HG03442 (cell line): ENCODE measurements at regions not wholly inside any gene's neighbourhood (a gene's known extent, or its start where the extent isn't known, plus 50 kb on each side); places are given as distances from the start of the nearest gene placed in this dataset.
"Not testable (repeated sequence)": the region's sequence is repeated elsewhere in the genome, so short reads cannot be mapped to it uniquely, and the experiment has no call there.

Experiments used
- ATAC-seq: cut with Tn5 transposase; IDR thresholded peaks from one replicate; pipeline ENCODE4 v1.9.1; 2021; ENCODE audit warnings: mild to moderate bottlenecking, moderate library complexity; ENCODE audit not compliant: unreplicated experiment

- no peak for ATAC-seq
Measured at GRCh38 chr7:133132906-133133305, 51.0 kb upstream of the CHCHD3 start.

- ATAC-seq, result no peak
Measured at GRCh38 chr7:133134810-133135209, 52.9 kb upstream of the CHCHD3 start.

- ATAC-seq, result no peak
Measured at GRCh38 chr7:133135451-133135850, 53.6 kb upstream of the CHCHD3 start.

DNA sequence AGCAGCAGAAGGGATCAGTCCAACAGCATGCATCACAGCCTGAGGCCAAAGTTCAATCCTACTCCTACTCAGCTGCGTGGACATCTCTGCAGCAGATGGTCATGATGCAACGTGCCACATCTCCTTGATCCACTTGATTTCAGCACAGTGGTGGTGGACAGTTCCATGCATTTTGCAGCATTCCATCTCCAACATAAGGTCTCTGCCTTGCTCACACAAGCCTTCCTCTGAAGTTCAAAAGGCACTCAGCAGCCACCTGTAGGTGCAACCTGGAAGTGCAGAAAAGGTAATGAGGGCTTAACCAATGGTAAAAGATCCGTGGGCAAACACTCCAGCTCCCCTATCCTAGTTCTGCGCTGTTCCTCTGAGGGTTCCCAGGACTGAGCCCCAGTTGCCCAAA lies 57.5 kb upstream of the CHCHD3 start:
- no peak for ATAC-seq

DNA sequence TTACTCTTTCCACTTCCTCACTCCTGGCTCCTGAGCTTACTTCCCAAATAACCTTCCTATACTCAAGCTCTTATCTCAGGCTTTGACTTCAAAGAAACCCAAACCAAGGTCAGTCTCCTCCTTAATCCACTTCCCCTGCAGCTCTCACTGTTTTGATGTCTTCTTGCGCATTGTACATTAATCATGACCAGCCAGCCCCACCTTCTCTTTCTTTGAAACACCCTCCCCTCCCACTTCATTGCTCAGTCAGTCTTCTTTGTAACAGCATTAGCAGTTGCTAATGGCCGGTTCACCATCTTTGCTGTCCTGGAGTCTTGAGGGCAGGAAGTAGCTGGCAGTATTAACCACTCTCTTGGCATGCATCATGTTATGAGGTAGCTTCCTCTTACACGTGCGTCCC lies 57.9 kb upstream of the CHCHD3 start:
- no peak for ATAC-seq

DNA sequence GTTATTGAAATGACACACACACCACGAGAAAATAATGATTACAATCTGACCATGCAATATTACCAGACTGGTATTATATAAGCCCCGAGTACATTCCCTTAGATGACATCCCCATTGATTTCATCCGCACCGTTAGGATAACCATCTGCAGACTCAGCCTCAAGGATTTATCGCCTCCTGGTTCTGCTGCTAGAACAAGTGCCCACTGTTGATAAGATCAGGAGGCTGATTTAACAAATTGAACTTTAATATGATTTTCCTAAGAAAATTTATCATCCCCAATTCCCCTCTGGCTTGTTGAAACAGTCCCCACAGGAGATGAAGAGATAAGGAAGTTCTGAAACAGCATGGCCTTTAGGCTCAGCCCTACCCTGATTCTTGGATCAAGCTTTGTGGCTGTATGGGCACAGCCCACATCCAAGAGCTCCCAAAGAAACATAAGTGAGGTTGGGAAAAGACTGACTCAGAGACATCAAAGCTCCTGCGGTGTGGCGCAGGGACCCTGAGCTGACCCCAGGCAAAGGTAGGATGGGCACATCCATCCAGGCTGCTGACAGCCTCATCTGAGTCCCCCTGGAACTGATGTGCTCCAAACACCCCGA lies 59.2 kb upstream of the CHCHD3 start:
- no peak for ATAC-seq

GRCh38 chr7:133150760-133151159 lies 68.9 kb upstream of the CHCHD3 start:
- no peak for ATAC-seq

DNA sequence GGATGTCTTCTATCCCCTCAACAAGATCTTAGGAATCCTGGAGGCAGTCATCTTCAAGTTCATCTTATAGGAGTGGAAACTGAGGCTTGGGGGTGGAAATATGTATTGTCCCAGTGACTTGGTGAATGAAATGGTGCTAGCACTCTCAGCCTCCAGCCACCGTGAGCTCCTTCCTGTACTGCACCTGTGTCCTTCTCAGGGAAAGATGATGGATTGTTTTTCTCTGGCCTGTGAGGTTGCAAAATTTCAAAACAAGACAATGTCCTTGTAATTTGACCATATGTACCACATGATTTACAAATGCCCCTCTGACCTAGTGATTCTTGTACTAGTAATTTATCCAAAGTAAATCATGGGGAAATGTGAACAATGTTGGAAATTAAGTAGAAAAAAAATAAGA lies 71.0 kb upstream of the CHCHD3 start:
- no peak for ATAC-seq

- ATAC-seq, result no peak
Measured at GRCh38 chr7:133155146-133155545, 73.3 kb upstream of the CHCHD3 start.

DNA sequence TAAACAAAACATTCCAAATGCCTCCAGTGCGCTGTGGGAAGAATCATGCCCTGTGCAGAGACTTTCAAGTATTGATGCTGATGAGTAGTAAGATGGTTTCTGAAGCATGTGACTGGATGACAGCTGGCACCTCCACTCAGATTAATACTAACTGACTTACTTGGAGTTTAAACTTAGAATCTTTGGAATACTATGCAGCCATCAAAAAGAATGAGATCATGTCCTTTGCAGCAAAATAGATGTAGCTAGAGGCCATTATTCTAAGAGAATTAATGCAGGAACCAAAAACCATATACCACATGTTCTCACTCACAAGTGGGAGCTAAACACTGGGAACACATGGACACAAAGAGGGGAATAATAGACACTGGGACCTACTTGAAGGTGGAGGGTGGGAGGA lies 73.8 kb upstream of the CHCHD3 start:
- no peak for ATAC-seq

DNA sequence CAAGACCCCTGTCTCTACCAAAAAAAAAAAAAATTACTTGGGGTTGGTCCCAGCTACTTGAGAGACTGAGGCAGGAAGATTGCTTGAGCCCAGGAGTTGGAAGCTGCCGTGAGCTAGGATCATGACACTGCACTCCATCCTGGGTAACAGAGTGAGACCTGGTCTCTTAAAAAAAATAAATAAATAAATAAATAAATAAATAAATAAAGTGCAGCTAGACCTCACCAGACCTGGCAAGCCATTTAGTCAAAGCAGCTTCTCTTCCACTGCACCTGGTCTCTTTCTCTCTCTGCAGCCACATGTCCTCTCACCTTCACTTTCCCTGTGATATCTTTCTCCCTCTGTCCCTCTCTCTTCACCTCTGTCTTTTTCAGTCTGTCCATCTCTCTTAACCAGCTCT lies 75.2 kb upstream of the CHCHD3 start:
- no peak for ATAC-seq

- no peak for ATAC-seq
Measured at GRCh38 chr7:133164498-133164897, 82.6 kb upstream of the CHCHD3 start.

DNA sequence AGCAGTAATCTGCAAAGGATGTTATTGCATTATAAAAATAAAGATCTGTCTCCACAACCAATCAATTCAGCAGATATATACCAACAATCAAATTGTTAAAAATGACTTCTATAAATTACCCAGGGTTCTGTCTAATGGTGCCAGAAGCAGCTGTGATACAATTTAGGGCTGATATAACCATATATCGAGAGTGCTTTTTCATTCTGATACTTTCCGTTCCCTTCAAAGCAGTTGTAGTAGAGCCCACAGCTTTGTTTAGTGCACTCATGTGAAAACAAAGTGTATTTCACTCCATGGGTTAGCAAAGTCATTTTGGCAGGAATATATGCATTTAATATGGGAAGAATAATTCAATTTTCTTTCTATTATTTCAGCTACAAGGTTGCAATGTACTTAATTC lies 83.1 kb upstream of the CHCHD3 start:
- peak; percentile 46 for ATAC-seq

- ATAC-seq, result no peak
Measured at GRCh38 chr7:133165529-133165928, 83.6 kb upstream of the CHCHD3 start.

- ATAC-seq, result no peak
Measured at GRCh38 chr7:133167300-133167699, 85.4 kb upstream of the CHCHD3 start.

- not testable (repeated sequence) for ATAC-seq
Measured at GRCh38 chr7:133169167-133169822, 83.6 kb upstream of the EXOC4 start.

GRCh38 chr7:133177476-133177875 lies 75.4 kb upstream of the EXOC4 start:
- ATAC-seq, result not testable (repeated sequence)

DNA sequence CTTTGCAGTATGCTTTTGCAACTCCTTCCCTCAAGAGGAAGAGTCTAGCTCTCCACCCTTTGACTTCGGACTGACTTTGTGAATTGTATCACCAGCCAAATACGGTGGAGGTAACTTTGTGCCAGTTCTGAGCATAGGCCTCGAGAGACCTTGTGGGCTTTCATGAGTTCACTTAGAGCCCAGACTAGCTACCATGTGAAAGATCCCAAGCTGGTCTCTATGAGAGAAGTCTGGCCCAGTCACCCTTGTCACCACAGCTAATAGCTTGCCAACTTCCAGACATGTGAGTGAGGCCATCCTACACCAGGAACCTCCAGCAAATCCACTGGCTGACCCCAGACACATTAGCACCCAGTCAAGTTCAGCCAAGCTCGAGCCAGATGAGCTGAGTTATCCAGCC lies 72.2 kb upstream of the EXOC4 start:
- no peak for ATAC-seq

DNA sequence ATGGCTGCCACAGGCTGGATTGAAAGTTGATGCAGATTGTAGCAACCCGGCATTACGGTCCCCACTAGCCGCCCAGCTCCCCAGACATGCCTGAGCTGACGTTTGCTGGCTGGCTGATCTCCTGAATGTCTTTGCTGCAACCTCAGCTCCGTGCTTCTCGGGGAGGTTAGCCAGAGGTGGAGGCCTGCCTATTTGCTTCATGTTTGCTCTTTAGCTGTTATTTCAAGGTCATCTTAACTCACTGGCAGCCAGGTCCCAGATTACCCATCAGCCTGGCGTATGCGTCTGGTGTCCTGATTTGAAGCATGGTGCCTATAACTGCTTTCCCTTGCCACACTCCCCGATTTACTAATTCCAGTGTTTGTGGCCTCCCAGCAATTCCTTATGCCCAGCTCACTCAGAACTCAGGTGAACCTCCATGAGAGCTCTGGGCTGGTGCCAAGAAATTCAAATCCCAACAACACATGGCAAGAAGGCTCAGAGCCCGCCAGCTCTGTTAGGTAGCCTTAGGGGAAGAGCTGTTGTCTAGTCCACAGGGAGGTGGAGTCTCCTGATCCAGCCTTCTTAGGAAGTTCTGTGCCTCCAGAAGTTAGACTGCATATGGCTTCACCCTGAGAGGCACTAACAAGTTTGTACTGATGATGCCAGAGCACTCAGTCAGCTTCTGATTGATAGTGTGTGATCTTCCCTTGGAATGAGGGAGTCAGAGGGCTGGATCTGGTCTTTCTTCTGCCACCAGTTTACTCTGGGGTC lies 69.7 kb upstream of the EXOC4 start:
- no peak for ATAC-seq

- no peak for ATAC-seq
Measured at GRCh38 chr7:133183969-133184368, 68.9 kb upstream of the EXOC4 start.

- no peak for ATAC-seq
Measured at GRCh38 chr7:133185512-133185911, 67.4 kb upstream of the EXOC4 start.

DNA sequence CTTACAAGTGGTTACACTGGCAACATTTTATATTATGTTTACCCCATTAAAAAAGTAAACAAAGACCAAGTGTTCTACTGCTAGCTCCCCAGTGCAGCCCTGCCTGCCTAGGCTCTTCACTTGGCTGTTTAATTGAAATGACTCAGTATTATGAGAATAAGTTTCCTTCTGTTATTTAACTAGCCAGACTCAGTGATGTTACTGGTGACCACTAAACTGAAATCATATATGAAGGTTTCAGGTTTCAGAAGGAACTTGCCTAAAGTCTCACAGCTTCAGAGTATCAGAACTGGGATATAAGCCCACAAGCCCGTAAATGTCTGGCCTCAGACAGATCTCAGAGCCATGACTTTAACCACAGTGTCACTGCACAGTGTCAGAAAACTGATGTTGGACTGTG lies 66.8 kb upstream of the EXOC4 start:
- ATAC-seq, result no peak
